BJ (cell line): ENCODE measurements at regions not wholly inside any gene's neighbourhood (a gene's known extent, or its start where the extent isn't known, plus 50 kb on each side); places are given as distances from the start of the nearest gene placed in this dataset.

Source experiments
- CTCF ChIA-PET: fragments of 350-600 bp; formaldehyde crosslinking; extraction: SDS; loops from one replicate; lab custom pipeline; 2021; ENCODE audit warnings: antibody characterized with exemption, inconsistent platforms; lab: Yijun Ruan, JAX
- POLR2A ChIA-PET: fragments of 300-600 bp; sonication (Branson Sonifier 250); formaldehyde crosslinking; extraction: SDS; loops from one replicate; lab custom pipeline; 2021; ENCODE audit warnings: antibody characterized with exemption; lab: Charles Lee
- DNase-seq: peaks from one replicate; pipeline ENCODE4 v3.0.0-alpha.2; 2011; ENCODE audit warnings: low read depth
- H3K27me3 ChIP-seq: 2 replicates; pipeline ENCODE4 v1.6.0; 2011; ENCODE audit warnings: low read length; ENCODE audit not compliant: control insufficient read depth, insufficient read depth
- H3K36me3 ChIP-seq: 2 replicates; pipeline ENCODE4 v1.5.1; 2011; ENCODE audit warnings: low read length; ENCODE audit not compliant: control insufficient read depth, insufficient read depth
- H3K4me3 ChIP-seq: 2 replicates; pipeline ENCODE4 v1.5.1; 2011; ENCODE audit warnings: low read depth, mild to moderate bottlenecking, control low read depth, low read length
- CTCF ChIP-seq: IDR thresholded peaks from 2 replicates; pipeline ENCODE4 v1.5.1; 2011; ENCODE audit warnings: low read depth, mild to moderate bottlenecking, control low read depth, inconsistent platforms, low read length, moderate library complexity; ENCODE audit not compliant: insufficient read depth

- ChIA-PET CTCF (interaction anchor here (0.7 to 2.1 kb wide), 14 partner anchors 9 to 577 kb away, joined by 3 to 12 read pairs (median 4); no protein-coding TSS in a partner anchor), POLR2A (interaction anchor here (0.7 kb wide), 1 partner anchor 51 kb away, joined by 3 read pairs; no protein-coding TSS in a partner anchor)
- Histone ChIP-seq H3K36me3 (no peaks in the 10 kb centered on the region), H3K27me3 (no peaks in the 10 kb centered on the region), H3K4me3 (no peak overlapping the region)
- no peak for DNase-seq
- no peak for TF ChIP-seq CTCF
Observed at GRCh38 chr15:38706956-38707355, 142.3 kb upstream of the RASGRP1 start.

- H3K27me3 ChIP-seq = no peaks in the 10 kb centered on the region
- no peak overlapping the region for H3K4me3 ChIP-seq
- TF ChIP-seq CTCF = peak; percentile 70
- CTCF ChIA-PET = interaction anchor here (0.6 to 2.1 kb wide), 19 partner anchors 10 to 655 kb away, joined by 3 to 12 read pairs (median 4); no protein-coding TSS in a partner anchor
- POLR2A ChIA-PET = interaction anchor here (0.6 kb wide), 1 partner anchor 790 kb away, joined by 3 read pairs; no protein-coding TSS in a partner anchor
- no peak for DNase-seq
- H3K36me3 ChIP-seq = no peaks in the 10 kb centered on the region
Observed at GRCh38 chr15:38707802-38708671, 143.4 kb upstream of the RASGRP1 start.

DNA sequence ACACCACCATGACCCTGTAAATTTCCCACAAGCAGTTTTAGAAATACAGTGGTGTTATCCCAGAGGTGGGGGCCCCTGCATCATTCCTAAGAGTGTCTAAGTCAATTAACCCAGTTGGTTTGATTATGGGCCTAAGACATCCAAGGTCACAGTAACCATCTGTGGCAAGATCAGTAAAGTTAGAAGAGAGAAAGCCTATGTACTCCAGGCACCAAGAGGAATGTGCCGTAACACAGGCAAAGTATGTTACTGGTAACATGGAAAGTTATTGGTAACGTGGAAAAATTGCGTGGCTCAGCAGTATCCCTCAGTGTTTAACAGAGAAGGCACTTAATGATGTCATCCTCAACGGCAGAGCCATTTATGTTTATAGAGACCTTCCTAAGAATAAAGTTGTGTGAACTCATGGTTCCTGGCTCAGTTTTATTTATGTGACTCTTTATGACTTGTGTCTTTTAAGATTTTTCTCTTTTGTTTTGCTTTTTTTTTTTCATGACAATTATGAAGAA lies 144.1 kb upstream of the RASGRP1 start:
- ChIA-PET CTCF (interaction anchor here (1.2 to 2.1 kb wide), 8 partner anchors 50 to 576 kb away, joined by 3 to 8 read pairs (median 4); no protein-coding TSS in a partner anchor), POLR2A (no interaction called here)
- H3K4me3 ChIP-seq = no peak overlapping the region
- no peak for TF ChIP-seq CTCF
- DNase-seq = no peak
- no peaks in the 10 kb centered on the region for H3K36me3 ChIP-seq
- H3K27me3 ChIP-seq = no peaks in the 10 kb centered on the region

- Histone ChIP-seq H3K36me3 (no peaks in the 10 kb centered on the region), H3K4me3 (no peak overlapping the region), H3K27me3 (no peaks in the 10 kb centered on the region)
- TF ChIP-seq CTCF = no peak
- POLR2A ChIA-PET = no interaction called here
- CTCF ChIA-PET = no interaction called here
- no peak for DNase-seq
Observed at GRCh38 chr15:38709196-38709595, 144.6 kb upstream of the RASGRP1 start.
